ENCODE measurements at regions not wholly inside any gene's neighbourhood (a gene's known extent, or its start where the extent isn't known, plus 50 kb on each side); places are given as distances from the start of the nearest gene placed in this dataset.

DNA sequence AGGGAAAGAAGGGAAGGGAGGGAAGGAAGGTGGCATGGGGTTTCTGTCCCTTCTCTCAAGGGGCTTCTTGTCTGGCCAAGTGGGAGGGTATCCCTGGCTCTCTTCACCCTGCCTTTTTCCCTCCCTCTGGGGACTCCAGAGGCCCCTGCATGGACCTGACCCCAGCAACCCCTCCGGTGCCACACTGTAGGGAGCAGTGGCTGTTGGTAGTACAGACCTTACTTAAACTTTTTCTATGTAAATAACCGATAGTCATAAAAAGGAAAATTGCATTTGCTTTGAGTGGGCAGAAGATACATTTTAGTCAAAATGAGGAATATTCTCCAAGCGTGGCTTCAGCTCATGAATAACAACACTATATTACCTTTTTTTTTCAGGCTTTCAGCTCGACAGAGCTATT lies 1384.0 kb downstream of the BRD1 start:
- DNase-seq: no peak

- no peak for DNase-seq
Measured at GRCh38 chr22:48442663-48443062, 1385.0 kb downstream of the BRD1 start.

- DNase-seq: no peak
Measured at GRCh38 chr22:48441553-48441850, 1386.2 kb downstream of the BRD1 start.

- no peak for DNase-seq
Measured at GRCh38 chr22:48440673-48441552, 1386.8 kb downstream of the BRD1 start.

- DNase-seq: no peak
Measured at GRCh38 chr22:48440176-48440575, 1387.5 kb downstream of the BRD1 start.

DNA sequence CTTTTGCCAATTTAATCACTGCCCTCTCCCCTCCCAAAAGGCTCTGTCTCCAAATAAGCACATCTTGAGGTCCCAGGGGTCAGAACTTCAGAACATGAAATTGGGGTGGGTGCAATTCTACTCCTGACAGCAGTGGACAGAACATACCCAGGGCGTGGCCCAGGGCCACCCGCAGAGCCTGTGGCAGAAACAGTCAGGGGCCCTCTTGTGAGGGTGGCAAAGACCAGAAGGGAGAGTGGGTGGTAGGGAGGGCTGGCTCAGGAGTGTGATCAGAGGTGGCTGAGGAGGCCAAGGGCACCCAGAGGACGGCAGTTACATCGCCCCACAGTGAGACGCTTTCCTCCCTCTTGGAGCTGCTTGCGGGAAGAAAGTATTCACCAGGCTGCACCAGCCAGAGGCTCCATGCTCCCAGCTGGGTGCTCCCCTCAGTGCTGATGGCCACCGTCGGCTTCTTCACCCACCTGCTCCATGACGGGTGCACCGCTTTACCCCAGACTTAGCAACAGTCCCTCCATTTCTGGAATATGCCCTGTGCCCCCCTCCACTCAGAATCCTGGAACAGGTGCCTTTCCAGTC lies 1388.0 kb downstream of the BRD1 start:
- no peak for DNase-seq

- no peak for DNase-seq
Measured at GRCh38 chr22:48438800-48439559, 1388.7 kb downstream of the BRD1 start.

DNA sequence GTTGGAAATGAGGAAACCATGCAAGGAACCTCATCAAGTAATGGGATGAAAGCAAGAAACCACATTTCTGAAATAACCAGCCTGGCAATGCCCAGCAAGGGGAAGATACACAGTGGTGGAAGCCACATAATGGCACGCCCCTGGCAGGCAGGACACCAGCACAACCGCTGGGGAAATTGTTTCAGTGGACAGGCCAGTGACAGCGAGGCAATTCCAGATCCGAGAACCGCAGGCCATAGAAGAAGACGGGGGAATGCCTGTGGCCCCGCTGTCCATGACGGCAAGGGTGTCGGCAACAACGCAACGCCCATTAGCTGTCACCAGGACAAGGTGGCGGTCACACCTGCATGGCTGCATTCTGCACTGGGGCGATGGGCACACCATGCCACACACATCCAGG lies 1389.6 kb downstream of the BRD1 start:
- DNase-seq: no peak

DNA sequence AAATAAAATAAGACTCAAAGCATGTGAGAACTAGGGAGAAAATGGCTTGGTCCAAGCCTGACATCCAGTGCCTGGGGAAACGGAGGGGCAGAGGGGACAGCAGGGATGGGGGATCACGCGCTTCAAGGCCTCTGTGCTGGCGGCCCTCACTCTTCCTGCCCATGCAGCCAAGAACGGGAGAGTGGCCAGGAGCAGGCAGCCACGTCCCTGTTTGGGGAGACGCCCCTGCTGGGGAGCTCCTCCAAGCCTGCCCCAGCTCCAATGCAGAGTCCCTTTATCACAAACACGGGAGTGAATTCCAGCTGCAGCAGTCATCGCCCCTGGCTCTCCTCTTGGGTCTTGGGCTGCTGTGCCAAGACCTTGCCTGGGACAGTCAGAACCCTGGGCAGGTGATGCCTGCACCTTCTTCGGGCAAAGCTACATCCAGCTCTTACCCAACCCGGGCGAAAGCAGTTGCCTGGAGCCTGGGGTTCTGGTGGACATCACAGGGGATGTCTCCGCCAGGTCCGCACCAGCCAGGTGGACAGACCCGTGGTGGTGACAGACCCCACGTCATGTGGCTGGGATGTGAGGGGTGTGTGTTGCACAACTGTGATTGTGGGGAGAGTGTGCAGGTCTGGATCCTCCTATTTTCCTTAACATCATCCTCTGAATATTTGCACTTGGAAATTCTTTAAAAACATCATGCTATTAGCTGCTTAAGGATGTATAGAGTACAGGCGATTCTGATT lies 1391.3 kb downstream of the BRD1 start:
- DNase-seq: no peak

DNA sequence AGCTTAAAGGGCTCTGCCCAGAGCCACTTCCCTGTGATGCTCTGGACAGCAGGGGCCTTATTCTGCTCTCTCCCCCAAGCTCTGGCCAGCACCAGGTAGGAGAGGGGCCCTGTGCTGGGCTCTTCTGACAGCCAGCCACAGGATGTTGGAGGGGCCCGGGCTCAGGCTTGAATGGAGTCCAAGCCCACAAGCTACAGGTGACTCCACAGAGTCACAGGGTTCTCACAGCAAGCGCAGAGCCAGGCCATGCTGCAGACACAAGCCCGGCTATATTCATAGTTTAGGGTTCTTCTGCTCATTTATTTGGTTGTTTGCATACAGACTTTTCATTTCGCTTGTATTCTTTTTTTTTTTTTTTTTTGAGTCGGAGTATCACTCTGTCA lies 1392.8 kb downstream of the BRD1 start:
- no peak for DNase-seq

GRCh38 chr22:48434156-48434867 lies 1393.4 kb downstream of the BRD1 start:
- DNase-seq: no peak

- no peak for DNase-seq
Measured at GRCh38 chr22:48433647-48434046, 1394.0 kb downstream of the BRD1 start.

- no peak for DNase-seq
Measured at GRCh38 chr22:48432781-48433518, 1394.7 kb downstream of the BRD1 start.

DNA sequence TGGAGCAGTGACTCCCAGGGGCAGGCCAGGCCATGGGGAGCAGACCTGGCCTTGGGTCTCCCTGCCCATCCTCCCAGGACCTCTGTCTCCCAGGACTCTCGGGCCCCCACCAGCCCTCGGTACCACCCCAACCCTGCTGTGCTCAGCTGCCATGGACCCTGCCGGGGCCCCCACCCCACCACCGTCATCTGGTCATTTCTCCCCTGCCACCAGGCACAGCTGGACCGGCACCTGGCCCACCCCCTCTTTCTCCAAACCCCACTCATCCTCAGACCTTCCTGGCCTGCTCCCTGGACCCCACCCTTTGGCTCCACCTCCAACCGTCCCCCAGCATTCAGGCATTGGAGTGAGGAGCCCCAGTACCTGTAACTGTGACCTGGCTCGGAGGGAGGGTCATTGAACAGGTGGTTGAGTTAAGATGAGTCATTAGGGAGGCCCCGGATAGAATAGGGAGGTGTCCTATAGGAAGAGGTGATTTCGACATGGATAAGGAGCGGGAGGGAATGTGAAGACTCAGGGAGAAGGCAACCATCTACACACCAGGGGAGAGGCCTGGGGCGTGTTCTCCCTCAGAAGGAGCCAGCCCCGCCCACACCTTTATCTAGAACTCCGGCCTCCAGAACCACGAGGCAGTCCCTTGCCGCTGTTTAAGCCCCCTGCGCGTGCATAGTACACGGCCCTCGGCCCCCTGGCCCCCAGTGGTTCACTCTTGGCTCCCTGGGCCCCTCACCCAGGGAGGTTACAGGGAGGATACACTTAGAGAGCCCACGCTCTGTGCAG lies 1395.9 kb downstream of the BRD1 start:
- no peak for DNase-seq

GRCh38 chr22:48431014-48431413 lies 1396.7 kb downstream of the BRD1 start:
- no peak for DNase-seq

- no peak for DNase-seq
Measured at GRCh38 chr22:48429446-48430020, 1398.1 kb downstream of the BRD1 start.

DNA sequence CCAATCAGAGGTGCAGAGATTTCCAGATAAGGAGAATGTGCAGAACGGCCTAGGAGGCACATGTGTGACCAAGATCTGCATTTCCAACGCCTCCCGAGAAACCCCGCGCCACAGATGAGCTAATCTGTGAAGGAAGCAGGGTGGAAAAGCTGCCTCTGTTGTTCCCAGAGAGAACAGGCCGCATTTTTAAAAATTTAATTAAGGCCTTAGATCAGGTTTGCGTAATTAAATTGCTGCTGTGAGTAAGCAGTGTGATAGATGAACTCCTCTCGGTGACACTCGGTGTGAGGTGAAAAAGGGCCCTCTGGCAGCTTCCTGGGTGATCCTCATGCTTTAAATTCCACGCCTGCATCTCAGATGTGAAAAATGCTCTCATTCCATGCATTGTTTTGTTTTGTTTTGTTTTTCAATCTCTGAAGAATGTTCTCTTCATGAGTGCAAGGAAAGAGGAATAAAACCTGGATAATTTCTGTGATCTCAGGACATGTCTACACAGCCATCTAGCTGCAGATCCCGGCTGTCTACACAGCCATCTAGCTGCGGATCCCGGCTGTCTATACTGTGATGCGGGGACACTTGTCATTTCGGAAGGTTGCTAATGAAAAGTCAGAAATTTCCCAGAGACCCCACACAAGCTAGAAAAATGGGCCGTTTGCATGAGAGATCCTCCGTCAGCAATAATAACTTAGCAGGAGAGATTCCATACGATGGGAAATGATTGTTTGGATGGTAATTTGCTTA lies 1398.9 kb downstream of the BRD1 start:
- DNase-seq: no peak

DNA sequence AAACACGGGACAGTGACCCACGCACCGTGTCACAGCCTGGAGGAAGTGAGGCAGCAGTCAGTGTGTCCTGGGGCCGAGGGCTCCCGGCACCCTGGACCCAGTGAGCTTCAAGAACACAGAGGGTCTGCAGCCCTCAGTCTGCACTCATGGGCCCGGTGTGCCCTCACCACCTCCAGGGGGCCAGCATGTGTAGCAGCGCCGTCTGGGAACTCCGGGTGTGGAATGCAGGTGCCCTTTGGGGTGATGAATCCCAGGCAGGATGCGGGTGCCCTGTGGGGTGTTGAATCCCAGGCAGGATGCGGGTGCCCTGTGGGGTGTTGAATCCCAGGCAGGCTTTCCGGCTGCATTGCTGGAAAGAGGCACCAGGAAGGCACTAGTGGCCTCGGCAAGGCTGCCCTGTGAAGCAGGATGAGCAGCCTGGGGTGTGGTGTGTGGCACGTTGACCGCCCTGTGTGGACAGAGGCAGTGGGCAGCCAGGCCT lies 1399.9 kb downstream of the BRD1 start:
- DNase-seq: no peak

DNA sequence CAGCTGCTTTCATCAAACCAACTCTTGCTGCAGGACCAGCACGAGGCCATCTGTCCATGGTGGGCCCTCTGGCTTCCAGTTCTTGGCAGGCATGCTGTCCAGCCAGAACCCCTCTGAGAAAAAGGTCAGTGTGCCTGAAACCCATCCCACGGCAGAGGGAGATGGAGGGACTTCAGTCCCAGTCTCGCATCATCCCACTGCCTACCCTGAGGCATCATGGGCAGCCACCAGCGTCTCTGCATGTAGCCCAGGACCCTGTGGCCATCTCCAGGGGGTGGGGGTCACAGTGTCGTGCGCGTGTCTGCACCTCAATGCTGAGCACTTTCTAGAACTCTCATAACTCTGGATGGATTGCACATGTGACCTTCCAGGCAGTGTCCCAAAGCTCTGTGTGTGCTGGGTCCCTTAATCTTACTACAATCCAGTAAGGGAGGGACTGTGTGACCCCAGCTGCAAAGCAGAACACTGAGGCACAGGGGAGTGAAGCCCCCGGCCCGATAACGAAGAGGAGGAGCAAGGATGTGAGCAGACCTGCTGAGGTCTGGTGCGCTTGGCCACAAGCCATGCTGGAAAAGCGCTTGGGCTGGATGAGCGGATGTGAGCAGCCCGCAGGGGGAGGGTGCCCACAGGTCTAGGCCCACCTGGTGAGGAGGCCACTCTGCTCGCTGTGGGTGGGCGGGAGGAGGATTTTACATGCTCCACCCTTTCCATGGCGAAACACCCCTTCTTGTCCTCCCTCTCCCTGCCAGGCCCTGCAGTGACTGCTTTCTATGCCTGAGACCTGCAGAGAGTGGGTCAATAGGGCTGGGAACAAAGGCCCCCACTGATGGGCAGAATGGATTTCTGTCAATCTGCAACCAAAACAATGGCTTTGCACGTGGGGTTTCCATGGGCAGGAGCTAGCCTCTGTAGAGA lies 1401.0 kb downstream of the BRD1 start:
- no peak for DNase-seq
